ENCODE measurements at regions not wholly inside any gene's neighbourhood (a gene's known extent, or its start where the extent isn't known, plus 50 kb on each side); places are given as distances from the start of the nearest gene placed in this dataset.

GRCh38 chr14:101289911-101290310 is 271.4 kb upstream of the DIO3 start:
- no peak for TF ChIP-seq TAF1 (IDR thresholded peaks at IDR 0.05; ENCODE audit: borderline replicate concordance, insufficient read depth, low read length)
- TF ChIP-seq POLR2AphosphoS5 (IDR thresholded peaks at IDR 0.05; ENCODE audit: low read depth, low read length) = no peak
- no peak for TF ChIP-seq FOXP2 (optimal IDR thresholded peaks at IDR 0.05; ENCODE audit: borderline replicate concordance, extremely low read depth, extremely low read length, insufficient read depth)
- no peak for TF ChIP-seq SIN3A (IDR thresholded peaks at IDR 0.05; ENCODE audit: borderline replicate concordance, insufficient read depth, low read length)
- TF ChIP-seq, protein P1, sequence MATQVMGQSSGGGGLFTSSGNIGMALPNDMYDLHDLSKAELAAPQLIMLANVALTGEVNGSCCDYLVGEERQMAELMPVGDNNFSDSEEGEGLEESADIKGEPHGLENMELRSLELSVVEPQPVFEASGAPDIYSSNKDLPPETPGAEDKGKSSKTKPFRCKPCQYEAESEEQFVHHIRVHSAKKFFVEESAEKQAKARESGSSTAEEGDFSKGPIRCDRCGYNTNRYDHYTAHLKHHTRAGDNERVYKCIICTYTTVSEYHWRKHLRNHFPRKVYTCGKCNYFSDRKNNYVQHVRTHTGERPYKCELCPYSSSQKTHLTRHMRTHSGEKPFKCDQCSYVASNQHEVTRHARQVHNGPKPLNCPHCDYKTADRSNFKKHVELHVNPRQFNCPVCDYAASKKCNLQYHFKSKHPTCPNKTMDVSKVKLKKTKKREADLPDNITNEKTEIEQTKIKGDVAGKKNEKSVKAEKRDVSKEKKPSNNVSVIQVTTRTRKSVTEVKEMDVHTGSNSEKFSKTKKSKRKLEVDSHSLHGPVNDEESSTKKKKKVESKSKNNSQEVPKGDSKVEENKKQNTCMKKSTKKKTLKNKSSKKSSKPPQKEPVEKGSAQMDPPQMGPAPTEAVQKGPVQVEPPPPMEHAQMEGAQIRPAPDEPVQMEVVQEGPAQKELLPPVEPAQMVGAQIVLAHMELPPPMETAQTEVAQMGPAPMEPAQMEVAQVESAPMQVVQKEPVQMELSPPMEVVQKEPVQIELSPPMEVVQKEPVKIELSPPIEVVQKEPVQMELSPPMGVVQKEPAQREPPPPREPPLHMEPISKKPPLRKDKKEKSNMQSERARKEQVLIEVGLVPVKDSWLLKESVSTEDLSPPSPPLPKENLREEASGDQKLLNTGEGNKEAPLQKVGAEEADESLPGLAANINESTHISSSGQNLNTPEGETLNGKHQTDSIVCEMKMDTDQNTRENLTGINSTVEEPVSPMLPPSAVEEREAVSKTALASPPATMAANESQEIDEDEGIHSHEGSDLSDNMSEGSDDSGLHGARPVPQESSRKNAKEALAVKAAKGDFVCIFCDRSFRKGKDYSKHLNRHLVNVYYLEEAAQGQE (IDR thresholded peaks at IDR 0.05; ENCODE audit: insufficient read depth in 1 of 2, low read depth in 2 of 2, low read length in 2 of 2) = no peak

GRCh38 chr14:101290611-101291010 is 270.7 kb upstream of the DIO3 start:
- TF ChIP-seq SIN3A (IDR thresholded peaks at IDR 0.05; ENCODE audit: borderline replicate concordance, insufficient read depth, low read length) (no peak), FOXP2 (optimal IDR thresholded peaks at IDR 0.05; ENCODE audit: borderline replicate concordance, extremely low read depth, extremely low read length, insufficient read depth) (no peak), POLR2AphosphoS5 (IDR thresholded peaks at IDR 0.05; ENCODE audit: low read depth, low read length) (no peak), TAF1 (IDR thresholded peaks at IDR 0.05; ENCODE audit: borderline replicate concordance, insufficient read depth, low read length) (no peak)
- TF ChIP-seq, protein P1 (IDR thresholded peaks at IDR 0.05; ENCODE audit: insufficient read depth in 1 of 2, low read depth in 2 of 2, low read length in 2 of 2) = no peak

DNA sequence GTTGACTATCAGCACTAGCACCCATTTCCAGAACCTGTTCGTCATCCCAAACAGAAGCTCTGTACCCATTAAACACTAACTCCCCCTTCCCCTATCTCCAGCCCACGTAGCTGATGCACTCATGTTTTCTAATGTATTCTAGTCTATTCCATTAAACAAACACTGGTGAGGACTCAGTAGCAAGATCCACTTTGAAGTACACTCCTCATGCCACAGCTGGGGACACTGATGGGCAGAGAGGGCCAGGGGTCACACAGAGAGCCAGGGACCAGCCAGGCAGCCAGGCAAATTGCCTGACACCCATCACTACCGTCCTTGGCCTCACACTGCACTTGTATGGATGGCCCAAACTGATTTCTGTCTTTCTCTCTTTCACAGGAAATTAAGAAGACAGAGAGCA is 269.9 kb upstream of the DIO3 start:
- TF ChIP-seq, protein P1 (IDR thresholded peaks at IDR 0.05; ENCODE audit: insufficient read depth in 1 of 2, low read depth in 2 of 2, low read length in 2 of 2) = no peak

DNA sequence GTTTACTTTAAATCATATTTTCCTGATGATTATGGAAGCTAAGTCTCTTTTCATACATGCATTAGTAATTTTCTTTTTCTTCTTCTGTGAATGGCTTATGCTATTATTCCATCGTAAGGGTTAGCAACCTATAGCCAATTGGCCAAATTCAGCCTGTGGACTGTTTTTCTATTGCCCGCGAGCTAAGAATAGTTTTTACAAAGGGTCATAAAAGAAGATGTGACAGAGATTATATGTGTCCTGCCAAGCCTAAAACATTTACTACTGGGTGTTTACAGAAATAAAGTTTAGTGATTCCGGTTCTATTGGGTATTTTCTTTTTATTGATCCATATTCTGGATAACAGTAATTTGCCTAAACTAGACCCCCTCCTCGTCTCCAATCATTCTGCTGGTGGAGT is 268.8 kb upstream of the DIO3 start:
- TF ChIP-seq SIN3A (IDR thresholded peaks at IDR 0.05; ENCODE audit: borderline replicate concordance, insufficient read depth, low read length) (no peak), TAF1 (IDR thresholded peaks at IDR 0.05; ENCODE audit: borderline replicate concordance, insufficient read depth, low read length) (no peak), POLR2AphosphoS5 (IDR thresholded peaks at IDR 0.05; ENCODE audit: low read depth, low read length) (no peak), FOXP2 (optimal IDR thresholded peaks at IDR 0.05; ENCODE audit: borderline replicate concordance, extremely low read depth, extremely low read length, insufficient read depth) (no peak)

DNA sequence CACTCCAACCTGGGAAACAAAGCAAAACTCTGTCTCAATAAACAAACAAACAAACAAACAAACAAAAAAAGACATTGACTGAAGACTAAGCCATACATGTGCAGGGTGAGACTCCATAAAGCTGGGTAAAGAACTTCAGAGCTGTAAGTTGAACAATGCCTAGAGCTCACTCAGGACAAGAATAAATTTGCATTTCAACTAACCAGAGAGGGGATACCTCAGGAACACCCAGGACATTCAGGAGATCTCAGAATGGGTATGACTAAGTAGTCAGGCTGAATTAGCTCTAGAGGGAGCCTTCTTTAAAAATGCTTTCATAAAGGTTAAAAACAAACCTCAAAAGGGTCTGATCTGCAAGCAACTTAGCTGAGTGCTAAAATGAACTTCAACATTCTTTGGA is 267.7 kb upstream of the DIO3 start:
- TF ChIP-seq, protein P1 (IDR thresholded peaks at IDR 0.05; ENCODE audit: insufficient read depth in 1 of 2, low read depth in 2 of 2, low read length in 2 of 2) = no peak
- TF ChIP-seq POLR2AphosphoS5 (IDR thresholded peaks at IDR 0.05; ENCODE audit: low read depth, low read length) (no peak), TAF1 (IDR thresholded peaks at IDR 0.05; ENCODE audit: borderline replicate concordance, insufficient read depth, low read length) (no peak), FOXP2 (optimal IDR thresholded peaks at IDR 0.05; ENCODE audit: borderline replicate concordance, extremely low read depth, extremely low read length, insufficient read depth) (no peak), SIN3A (IDR thresholded peaks at IDR 0.05; ENCODE audit: borderline replicate concordance, insufficient read depth, low read length) (no peak)

Measured in PFSK-1 (cell line).